Osteoblast (primary cell): ENCODE measurements at regions not wholly inside any gene's neighbourhood (a gene's known extent, or its start where the extent isn't known, plus 50 kb on each side); places are given as distances from the start of the nearest gene placed in this dataset.

Experiments
- DNase-seq: peaks from one replicate; pipeline ENCODE4 v3.0.0; 2011; ENCODE audit warnings: low spot score, mixed read lengths; ENCODE audit not compliant: insufficient read length; ENCODE audit errors: missing footprints
- H2AFZ ChIP-seq: 2 replicates; pipeline ENCODE4 v1.6.0; 2011; ENCODE audit warnings: mild to moderate bottlenecking, low read length
- H3K27ac ChIP-seq: 2 replicates; pipeline ENCODE4 v1.5.1; 2011; ENCODE audit warnings: mild to moderate bottlenecking, low read depth, low read length, moderate library complexity
- H3K27me3 ChIP-seq: 2 replicates; pipeline ENCODE4 v1.6.0; 2012; ENCODE audit warnings: mild to moderate bottlenecking, control low read depth, inconsistent platforms, low read length, moderate library complexity; ENCODE audit not compliant: insufficient read depth
- H3K36me3 ChIP-seq: 2 replicates; pipeline ENCODE4 v1.5.1; 2011; ENCODE audit warnings: mild to moderate bottlenecking, low read length, control low read depth, moderate library complexity; ENCODE audit not compliant: insufficient read depth
- H3K4me1 ChIP-seq: 2 replicates; pipeline ENCODE4 v1.5.1; 2011; ENCODE audit warnings: mild to moderate bottlenecking, low read length, control low read depth, moderate library complexity; ENCODE audit not compliant: insufficient read depth
- H3K4me2 ChIP-seq: 2 replicates; pipeline ENCODE4 v1.6.0; 2011; ENCODE audit warnings: mild to moderate bottlenecking, low read length; ENCODE audit not compliant: insufficient read depth
- H3K4me3 ChIP-seq: fragments of 200-600 bp; sonication (generic); 3 replicates; pipeline ENCODE4 v1.5.1; 2012; ENCODE audit warnings: mild to moderate bottlenecking, low read length, inconsistent platforms; ENCODE audit not compliant: insufficient read depth
- H3K79me2 ChIP-seq: 2 replicates; pipeline ENCODE4 v1.6.0; 2012; ENCODE audit warnings: mild to moderate bottlenecking, low read length, control low read depth, inconsistent platforms; ENCODE audit not compliant: insufficient read depth
- H3K9me3 ChIP-seq: 2 replicates; pipeline ENCODE4 v1.5.1; 2011; ENCODE audit warnings: low read depth, low read length, control low read depth
- H4K20me1 ChIP-seq: 2 replicates; pipeline ENCODE4 v1.6.0; 2012; ENCODE audit warnings: mild to moderate bottlenecking, low read length, control low read depth; ENCODE audit not compliant: insufficient read depth
- TF ChIP-seq, protein P1 (sequence below): IDR thresholded peaks from 2 replicates; pipeline ENCODE4 v1.5.1; 2011; ENCODE audit warnings: mild to moderate bottlenecking, low read depth, low read length, moderate library complexity; ENCODE audit errors: extremely low read depth

DNA sequence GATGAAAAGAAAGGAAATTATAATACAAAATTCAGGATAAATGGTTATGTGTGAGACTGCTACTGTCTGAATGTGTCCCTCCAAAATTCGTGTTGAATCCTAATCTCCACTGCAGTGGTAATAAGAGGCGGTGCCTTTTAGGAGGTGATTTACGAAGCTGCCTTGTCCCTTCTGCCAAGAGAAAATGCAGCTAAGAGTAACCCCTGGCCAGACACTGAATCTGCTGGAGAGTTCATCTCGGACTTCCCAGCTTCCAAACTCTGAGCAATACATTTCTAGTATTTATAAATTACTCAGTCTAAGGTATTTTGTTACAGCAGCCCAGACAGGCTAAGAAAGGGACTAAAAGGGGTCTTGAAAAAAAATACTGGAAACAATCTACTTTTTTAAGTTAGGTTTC lies 152.6 kb downstream of the KLF12 start:
- no peak for DNase-seq
- H3K27me3 ChIP-seq, result no peaks in the 10 kb centered on the region
- TF ChIP-seq, protein P1, sequence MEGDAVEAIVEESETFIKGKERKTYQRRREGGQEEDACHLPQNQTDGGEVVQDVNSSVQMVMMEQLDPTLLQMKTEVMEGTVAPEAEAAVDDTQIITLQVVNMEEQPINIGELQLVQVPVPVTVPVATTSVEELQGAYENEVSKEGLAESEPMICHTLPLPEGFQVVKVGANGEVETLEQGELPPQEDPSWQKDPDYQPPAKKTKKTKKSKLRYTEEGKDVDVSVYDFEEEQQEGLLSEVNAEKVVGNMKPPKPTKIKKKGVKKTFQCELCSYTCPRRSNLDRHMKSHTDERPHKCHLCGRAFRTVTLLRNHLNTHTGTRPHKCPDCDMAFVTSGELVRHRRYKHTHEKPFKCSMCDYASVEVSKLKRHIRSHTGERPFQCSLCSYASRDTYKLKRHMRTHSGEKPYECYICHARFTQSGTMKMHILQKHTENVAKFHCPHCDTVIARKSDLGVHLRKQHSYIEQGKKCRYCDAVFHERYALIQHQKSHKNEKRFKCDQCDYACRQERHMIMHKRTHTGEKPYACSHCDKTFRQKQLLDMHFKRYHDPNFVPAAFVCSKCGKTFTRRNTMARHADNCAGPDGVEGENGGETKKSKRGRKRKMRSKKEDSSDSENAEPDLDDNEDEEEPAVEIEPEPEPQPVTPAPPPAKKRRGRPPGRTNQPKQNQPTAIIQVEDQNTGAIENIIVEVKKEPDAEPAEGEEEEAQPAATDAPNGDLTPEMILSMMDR, result no peak
- H3K79me2 ChIP-seq, result peaks cover 96% of the 10 kb centered on the region
- H3K4me2 ChIP-seq, result no peak overlapping the region
- peaks cover 5% of the 10 kb centered on the region for H3K4me1 ChIP-seq
- no peak overlapping the region for H3K4me3 ChIP-seq
- H3K27ac ChIP-seq, result no peak overlapping the region
- H3K9me3 ChIP-seq, result no peaks in the 10 kb centered on the region
- peaks cover 13% of the 10 kb centered on the region for H3K36me3 ChIP-seq
- peaks cover 26% of the 10 kb centered on the region for H4K20me1 ChIP-seq
- H2AFZ ChIP-seq, result no peak overlapping the region

DNA sequence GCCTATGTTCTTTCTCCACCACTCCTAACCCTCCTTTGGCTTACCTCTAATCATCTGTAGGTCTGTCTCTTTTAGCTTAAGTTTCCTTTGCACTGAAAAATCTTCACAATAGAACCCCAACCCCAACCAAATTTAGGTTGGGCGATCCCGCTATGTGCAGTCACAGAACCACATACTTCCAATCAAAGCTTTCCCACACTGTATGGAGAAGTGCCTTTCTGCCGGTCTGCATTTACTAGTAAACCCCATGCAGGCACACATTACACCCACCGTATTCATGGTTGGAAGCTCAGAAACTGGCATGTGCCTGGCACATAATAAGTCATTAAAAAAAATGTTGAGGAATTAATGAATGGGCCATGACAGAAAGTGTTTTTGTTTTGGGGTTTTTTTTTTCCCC lies 158.4 kb downstream of the KLF12 start:
- no peak overlapping the region for H3K27ac ChIP-seq
- peaks cover 17% of the 10 kb centered on the region for H4K20me1 ChIP-seq
- DNase-seq, result no peak
- peaks cover 4% of the 10 kb centered on the region for H3K36me3 ChIP-seq
- no peak overlapping the region for H2AFZ ChIP-seq
- no peak overlapping the region for H3K4me2 ChIP-seq
- H3K27me3 ChIP-seq, result no peaks in the 10 kb centered on the region
- no peaks in the 10 kb centered on the region for H3K9me3 ChIP-seq
- no peaks in the 10 kb centered on the region for H3K4me1 ChIP-seq
- TF ChIP-seq, protein P1, result no peak
- peaks cover 98% of the 10 kb centered on the region for H3K79me2 ChIP-seq
- no peak overlapping the region for H3K4me3 ChIP-seq

DNA sequence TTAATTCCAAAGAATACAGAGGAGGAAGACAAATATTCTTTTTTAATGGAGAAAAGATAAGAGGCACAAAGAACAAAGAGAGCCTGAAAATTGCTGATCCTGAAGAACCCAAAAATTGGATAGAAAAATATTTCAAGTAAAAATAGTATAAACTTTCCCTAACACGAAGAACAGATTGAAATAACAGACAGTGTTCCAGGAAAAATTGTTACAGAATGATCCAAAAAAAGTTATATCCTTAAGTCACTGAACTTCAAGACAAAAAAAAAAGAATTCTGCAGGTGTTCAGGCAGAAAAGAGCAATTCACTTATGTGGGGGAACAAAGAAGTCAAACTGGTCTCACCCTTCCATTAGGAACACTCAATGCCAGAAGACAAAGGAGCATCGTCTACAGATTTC lies 160.2 kb downstream of the KLF12 start:
- Histone ChIP-seq H3K27ac (no peak overlapping the region), H4K20me1 (peaks cover 15% of the 10 kb centered on the region), H3K27me3 (no peaks in the 10 kb centered on the region), H3K9me3 (no peaks in the 10 kb centered on the region), H2AFZ (no peak overlapping the region), H3K36me3 (peaks cover 4% of the 10 kb centered on the region), H3K4me1 (no peaks in the 10 kb centered on the region), H3K4me3 (no peak overlapping the region), H3K4me2 (no peak overlapping the region), H3K79me2 (peaks cover 100% of the 10 kb centered on the region)
- TF ChIP-seq, protein P1, result no peak
- no peak for DNase-seq

DNA sequence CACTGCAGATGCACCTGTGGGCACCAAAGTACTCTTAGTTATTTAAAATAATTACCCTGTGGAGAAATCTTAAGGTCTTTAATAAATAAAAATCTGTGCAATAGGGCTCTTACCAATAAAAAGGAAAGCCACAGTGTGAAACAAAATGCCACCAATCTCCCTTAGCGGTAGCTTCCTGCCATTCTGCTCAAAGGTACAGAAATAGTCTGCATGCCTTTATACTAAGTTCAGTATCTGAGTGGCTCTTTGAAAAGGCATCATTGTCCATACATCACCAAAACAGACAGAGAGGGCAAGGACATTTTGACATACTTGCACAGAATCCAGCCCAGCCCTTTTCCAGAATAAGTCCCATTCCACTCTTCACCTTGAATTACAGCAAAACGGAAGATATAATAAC lies 161.0 kb downstream of the KLF12 start:
- H3K27ac ChIP-seq, result no peak overlapping the region
- peaks cover 9% of the 10 kb centered on the region for H4K20me1 ChIP-seq
- H3K4me1 ChIP-seq, result no peaks in the 10 kb centered on the region
- no peak overlapping the region for H3K4me3 ChIP-seq
- no peak overlapping the region for H2AFZ ChIP-seq
- TF ChIP-seq, protein P1, result no peak
- H3K79me2 ChIP-seq, result peaks cover 100% of the 10 kb centered on the region
- DNase-seq, result no peak
- H3K9me3 ChIP-seq, result no peaks in the 10 kb centered on the region
- no peaks in the 10 kb centered on the region for H3K27me3 ChIP-seq
- peaks cover 2% of the 10 kb centered on the region for H3K36me3 ChIP-seq
- no peak overlapping the region for H3K4me2 ChIP-seq
